ENCODE measurements at regions not wholly inside any gene's neighbourhood (a gene's known extent, or its start where the extent isn't known, plus 50 kb on each side); places are given as distances from the start of the nearest gene placed in this dataset.

DNA sequence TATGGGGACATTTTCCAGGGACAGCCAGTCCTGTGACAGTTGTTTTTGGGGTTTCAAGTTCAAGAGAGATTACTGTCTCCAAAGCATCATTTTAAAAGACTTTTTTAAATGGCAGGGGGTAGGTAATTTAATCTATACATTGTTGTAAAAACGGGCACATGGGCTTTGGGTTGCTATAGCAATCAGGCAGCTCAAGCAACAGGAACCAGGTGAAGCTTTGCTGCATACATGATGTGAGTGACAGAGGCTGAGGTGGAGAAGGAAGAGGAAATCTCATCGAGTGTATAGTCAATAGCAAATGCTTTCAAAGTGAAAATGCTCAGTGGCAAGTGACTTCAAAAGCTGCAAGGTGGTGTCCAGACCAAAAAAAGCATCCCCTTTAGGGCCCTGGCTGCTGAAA lies 277.4 kb upstream of the JAG1 start:
- DNase-seq (ENCODE audit: low read depth in 4 of 4, low spot score in 1 of 4) = no peak

DNA sequence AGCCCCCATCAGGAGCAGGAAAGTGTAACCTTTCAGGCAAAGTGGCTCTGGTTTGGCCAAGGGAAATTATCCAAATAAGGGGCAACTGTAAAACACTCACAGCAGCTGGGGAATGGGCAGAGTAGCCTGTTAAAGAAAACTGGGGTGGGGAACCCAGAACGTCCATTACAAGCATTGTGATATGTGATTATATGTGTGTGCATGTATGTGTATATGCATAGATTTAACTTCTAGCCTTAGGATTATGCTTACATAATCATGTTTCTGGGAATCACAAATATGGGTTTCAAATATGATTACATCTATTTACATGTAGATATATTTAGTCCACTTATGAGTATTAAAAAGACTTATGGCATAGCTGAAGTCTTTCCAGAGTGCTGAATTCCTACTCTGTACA lies 278.1 kb upstream of the JAG1 start:
- no peak for DNase-seq (ENCODE audit: low read depth in 4 of 4, low spot score in 1 of 4)

DNA sequence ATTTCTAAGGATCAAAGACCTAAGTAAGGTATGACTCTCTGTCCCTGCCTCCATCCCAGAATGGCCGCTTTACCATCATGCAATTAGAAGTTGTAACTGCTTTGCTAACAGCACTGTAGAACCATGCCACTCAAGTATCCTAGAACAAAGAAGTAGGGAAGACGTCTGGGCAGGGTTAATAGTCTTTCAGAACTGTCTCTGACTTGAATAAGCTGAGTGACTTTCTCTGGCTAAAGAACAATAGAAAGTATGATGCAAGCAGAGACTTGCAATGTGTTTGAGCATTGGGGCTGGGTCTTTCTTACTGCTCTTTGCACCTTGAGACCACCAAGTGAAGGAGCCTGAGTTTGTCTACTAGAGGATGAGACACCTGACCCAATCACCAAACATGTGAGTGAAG lies 279.6 kb upstream of the JAG1 start:
- DNase-seq (ENCODE audit: low read depth in 4 of 4, low spot score in 1 of 4) = no peak

DNA sequence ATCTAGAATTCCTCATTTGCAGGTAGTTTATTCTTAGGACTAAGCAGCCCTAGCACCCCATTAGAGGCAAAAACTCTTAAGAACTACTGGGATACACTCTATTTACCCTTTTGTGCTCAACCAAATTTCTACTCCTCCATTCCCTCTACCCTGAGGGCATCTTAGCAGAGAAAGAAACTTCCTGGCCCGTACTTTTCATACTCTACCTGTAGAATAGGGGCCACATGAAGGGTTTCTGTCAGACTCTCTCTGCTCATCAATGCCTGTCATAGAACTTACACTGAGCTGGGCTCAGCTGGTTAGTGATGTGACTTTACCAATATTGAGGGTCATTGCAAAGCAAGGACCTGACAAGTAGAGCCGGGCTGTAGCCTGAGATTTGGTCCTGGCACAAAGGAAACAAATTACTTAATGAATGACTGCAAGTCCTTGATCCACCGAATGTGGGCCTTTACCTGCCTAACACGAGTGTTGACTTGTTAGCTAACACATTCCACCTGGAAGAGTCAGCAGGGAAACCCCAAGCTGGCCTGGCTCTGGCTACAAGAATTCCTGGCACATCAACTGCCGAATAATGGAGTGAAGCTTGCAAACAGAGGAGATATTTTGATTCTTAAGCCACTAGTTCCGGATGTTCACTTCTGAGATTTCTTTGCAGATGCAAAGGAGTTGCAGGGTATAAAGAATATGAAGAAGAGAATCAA lies 280.5 kb upstream of the JAG1 start:
- DNase-seq (ENCODE audit: low read depth in 4 of 4, low spot score in 1 of 4) = no peak

DNA sequence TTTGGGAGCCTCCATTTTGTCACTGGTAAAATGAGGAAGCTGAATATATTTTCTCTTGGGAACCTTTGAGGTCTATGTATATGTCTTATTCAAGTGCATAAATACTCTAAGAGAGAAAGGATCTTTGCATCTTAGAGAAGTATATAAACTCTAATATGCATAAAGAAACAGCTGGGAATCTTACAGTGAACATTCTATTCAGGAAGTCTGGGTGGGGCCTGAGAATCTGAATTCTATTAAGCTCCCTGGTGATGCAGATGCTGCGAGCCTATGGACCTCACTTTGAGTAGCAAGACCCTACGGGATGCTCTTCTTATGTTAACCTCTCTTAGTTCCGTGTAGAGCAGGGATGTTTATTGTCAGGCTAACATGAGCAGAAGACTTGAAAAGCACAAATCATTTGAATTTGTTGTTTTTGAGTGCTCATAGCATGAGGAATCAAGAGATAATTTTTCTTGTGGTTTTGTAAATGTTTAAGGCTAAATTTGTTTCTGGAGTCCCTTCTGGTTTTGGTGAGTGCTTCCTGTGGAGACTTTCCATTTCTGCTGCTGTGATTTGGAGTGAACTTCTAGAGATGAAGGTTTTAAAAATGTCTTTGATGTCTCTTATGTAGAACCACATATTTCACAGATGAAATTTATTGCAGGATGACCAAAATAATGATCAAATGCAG lies 281.2 kb upstream of the JAG1 start:
- no peak for DNase-seq (ENCODE audit: low read depth in 4 of 4, low spot score in 1 of 4)

DNA sequence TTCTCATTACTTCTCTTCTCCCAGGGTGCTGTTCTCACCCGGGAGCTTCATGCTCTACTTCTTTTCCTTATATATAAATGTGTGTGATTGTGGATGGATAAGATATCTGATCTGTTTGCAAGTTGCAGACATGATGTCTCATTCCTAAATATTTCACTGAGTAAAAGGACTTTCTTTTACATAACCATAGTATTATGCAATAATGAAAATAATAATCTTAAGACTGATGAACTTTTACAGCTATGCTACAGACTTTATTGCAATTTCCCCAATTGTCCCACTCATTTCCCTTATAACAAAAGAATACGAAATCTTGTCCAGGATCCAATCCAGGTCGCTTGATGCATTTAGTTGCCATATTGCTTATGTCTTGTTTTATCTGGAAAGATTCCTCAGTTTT lies 284.5 kb upstream of the JAG1 start:
- DNase-seq (ENCODE audit: low read depth in 4 of 4, low spot score in 1 of 4) = no peak

DNA sequence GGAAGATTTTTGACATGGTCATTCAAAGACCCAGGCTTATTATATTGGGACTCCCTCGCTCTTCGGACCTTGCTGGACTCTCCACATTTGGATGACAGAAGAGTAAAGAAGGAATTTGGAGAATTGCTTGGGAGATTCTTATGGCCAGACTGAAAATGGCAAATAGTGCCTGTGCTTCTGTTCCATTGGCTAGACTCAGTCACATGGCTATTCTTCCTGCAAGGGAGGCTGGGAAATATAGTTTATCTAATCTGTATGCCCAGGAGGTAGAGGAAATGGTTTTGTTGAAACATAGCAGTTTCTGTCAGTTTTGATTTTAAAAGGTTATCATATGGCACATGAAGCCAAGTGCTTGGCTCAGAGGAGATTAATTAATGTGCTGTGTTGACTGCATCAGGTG lies 286.6 kb upstream of the JAG1 start:
- no peak for DNase-seq (ENCODE audit: low read depth in 4 of 4, low spot score in 1 of 4)

DNA sequence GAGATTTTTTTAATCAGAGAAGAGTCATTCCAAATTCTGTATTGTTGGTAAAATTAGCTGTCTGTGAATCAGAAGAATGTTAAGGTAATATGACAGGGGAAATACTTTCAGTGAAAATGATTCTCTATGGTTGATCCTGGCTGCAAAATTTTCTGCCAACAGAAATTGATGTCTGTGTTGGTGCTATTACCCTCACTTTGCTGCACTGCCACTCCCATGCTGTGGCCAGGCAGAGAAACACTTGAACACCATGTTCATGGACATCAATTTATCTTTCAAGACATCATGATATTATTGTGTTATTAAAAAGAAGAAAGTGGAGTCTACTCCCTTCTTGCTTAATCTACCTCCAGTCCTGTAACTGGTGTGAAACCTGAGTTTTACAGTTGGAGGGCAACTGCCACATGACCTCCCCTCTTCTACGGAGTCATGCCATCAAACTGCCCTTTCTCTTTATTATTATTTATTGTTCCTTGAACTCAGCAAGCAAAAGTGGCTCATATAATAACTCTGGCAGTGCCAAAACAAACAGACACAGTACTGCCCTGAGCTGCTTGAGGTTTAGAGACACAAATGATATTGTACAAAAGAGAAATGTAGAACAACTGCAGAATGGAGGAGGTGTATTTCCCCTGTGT lies 288.0 kb upstream of the JAG1 start:
- DNase-seq (ENCODE audit: low read depth in 4 of 4, low spot score in 1 of 4) = no peak

DNA sequence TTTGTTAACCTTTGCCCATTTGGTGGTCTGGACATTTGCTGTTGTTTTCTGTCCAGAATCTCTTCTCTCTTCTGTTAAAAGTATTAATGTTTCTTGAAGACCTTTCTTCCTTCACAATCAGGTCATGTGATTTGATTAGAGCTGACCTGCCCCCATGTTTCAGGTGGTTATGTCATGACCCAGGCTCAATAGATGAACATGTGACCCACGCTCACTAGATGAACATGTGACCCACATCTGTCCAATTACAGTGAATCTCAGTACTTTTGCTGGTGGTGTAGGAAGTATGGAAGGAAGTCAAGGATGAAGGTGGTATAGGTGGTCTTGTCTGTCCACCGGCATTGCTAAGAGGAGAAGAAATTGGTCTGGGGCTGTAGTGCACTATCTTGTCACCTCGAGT lies 289.1 kb upstream of the JAG1 start:
- no peak for DNase-seq (ENCODE audit: low read depth in 4 of 4, low spot score in 1 of 4)

DNA sequence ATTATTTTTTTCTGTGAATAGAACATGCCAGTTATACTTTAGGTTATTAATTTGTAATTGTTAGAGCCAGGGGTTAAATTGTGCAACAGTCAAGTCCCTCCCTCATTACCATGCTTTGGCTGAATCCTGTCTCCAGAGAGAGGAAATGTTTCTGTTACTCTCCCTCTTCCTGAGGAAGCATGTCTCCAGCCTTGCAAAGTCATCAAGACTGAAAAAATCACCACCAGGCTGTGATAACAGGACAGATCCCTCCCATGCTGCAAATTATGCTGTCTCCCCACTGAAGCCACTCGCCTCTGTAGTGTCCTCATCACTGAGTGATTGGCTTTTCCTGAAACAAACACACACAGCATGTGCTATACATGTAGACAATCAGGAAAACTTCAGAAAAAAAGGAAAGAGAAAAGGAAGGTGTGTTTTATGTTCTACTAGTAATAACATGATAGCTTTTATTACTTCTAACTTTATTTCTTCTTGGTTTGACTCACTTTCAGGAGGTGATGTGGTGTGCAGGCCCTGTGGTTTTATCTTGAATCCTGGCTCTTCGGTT lies 290.0 kb upstream of the JAG1 start:
- DNase-seq (ENCODE audit: low read depth in 4 of 4, low spot score in 1 of 4) = no peak

DNA sequence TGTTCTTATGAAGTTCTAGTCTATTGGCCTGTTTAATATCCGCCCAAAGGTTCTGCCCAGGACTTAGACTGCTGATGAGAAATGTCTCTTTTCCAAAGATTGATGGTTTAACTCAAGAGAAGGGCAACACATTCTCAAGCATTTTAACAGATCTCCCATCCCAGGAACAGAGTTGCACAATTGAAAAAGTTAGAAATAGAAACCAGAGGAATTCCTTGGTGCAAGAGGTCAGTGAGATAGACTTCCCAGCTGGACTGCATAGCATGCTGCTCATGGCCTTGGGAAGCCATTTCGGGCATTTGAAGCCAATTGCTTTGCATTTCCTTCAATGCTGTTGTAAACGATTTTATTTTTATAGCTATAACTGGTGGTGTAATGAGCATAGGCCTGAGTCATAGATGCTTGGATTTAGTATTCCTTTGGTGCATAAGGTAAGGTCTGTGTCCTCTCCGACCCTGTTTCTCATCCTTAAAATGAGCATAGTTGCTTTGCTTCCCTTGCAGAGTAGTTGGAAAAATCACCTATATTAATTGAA lies 292.2 kb upstream of the JAG1 start:
- DNase-seq (ENCODE audit: low read depth in 4 of 4, low spot score in 1 of 4) = no peak

DNA sequence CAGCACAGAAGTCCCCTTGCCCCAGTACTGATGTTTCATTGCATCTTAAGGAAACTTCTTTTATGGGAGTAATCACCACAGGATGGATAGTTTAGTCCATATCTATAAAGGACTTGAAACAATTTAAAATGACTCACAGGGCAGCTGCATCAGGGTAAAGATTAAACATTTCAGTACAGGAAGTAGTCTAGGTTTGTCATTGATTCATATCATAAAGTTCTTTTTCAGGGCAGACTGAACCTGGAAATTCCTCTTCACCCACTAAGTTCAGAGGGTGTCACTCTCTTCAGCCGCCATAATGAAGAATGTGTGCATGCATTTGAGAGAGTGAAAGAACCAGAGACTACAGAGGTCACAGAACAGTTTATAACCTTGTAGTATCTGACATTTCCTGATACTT lies 296.3 kb upstream of the JAG1 start:
- DNase-seq (ENCODE audit: low read depth in 4 of 4, low spot score in 1 of 4) = no peak

DNA sequence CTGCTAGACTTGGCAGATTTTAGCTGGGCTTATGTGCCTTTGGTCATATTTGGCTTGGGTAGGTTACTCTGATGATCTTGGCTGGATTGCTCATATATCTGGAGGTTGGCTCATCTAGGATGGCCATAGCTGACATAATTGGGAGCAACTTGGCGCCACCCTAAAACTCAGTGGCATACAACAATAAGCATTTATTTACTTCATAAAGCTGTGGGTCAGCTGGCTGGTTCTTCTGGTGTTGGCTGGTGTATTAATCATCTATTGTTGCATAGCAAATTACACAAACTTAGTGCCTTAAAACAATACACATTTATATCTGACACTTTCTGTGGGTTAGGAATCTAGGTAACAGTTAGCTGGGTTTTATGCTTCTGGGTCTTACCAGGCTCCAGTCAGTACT lies 297.3 kb upstream of the JAG1 start:
- DNase-seq (ENCODE audit: low read depth in 4 of 4, low spot score in 1 of 4) = no peak

DNA sequence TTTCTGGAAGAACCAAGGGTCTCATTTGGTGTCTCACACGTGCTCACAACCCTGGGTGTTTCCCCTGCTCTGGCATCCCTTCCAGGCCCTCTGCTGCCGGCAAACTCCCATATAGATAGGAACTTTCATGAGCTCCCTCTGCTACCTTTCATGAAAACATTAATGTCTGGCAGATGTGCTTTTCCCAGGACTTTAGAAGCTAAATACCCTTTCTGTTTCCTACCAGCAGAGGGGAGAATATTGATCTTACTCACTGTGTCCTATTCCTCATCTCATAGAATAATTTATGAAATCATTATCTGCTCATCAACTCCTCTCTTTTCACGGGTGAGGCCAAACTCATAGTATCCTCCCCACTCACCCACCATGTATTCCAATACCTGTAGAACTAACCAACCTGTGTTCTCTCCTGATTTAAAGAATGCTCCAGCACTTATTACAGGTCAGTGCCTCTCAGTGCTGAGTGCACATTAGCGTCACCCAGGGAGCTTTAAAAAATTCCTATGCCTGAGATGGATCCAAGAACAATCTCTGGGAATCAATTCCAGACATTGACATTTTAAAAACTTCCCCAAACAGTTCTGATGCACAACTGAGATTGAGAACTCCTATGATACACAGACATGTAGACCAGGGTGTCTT lies 298.5 kb upstream of the JAG1 start:
- no peak for DNase-seq (ENCODE audit: low read depth in 4 of 4, low spot score in 1 of 4)

DNA sequence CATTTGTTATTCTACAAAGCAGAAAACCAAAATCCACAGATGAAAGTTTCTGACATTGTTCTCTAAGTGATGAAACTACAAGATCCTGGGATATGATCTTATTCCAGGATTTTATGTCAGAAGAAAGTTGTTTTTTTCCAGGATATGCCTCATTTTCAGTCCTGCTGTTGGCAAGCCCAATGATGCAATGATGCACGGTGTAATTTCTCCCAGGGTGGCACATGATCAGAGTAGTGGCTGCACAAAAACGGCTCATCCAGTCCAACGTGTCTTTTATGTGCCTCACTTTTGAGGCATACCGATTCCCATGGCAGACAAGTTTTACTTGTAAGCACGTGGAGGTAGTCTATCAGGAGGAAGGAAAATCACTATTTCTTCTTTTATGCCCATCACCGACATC lies 302.3 kb upstream of the JAG1 start:
- no peak for DNase-seq (ENCODE audit: low read depth in 4 of 4, low spot score in 1 of 4)

DNA sequence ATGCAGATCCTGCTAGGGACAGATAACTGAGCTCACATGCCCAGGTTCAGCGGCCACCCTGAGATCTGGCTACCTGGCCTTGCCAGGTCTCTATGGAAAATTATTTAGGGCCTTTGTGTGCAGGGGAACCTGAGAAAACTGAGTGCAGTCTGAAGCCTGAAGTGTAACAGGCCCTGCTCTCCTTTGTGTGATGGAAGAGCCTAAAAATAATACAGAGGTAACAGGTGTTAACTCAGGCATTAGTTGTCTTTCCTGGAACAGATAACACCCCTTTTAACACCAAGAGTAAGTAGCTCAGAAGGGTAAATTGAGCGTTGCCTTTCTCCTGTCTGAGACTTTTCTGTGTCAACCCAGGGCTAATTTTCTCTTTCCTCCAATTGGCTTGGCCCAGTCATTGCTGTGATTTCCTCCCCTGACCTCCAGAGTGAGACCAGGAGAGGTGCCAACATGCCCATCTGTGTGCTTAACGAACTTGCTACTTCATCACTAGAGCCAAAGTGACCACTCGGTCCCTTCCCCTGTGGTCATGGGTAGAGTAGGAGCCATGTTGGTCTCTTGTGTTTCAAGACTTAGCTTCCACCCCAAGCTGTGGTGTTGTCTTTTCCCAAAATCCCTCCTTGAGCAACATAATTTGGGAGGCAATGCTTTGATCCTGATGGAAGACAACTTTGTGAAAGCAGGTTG lies 304.4 kb upstream of the JAG1 start:
- no peak for DNase-seq (ENCODE audit: low read depth in 4 of 4, low spot score in 1 of 4)

DNA sequence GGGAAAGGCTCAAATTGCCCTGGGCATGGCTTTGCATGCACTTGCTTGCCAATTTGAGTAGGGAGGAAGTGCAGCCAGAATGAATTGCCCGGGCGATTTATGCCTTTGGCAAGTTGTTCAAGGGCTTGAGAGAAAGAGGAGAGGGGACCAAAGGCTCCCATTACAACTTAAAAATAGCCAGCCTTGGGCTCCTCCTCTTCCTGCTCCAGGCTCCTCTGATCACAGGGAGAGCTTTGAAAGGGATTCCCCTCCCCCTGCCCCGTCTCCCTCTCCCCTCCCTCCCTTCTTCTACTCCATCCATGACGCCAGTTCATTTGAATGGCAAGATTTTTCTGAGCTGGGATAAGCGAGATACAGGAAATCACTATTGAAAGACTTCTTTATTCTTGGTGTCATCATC lies 304.9 kb upstream of the JAG1 start:
- DNase-seq (ENCODE audit: low read depth in 4 of 4, low spot score in 1 of 4) = no peak

DNA sequence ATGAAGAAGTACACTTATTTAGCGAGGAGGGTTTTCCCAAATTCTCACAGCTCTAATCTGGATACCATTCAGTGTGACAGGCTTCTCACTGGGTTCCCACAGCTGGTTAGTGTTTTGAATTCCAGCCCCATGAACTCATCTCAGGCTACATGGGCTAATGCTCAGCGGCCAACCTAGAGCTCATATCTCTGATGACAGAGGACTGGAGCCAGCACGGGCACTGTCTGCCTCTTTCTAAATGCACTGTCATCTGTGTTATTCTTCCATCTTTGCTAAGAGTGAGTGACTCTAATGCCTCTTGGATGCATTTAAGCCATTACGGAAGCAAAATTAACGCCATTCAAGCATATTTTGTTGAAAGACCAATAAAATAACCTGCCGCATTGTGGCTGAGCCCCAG lies 308.9 kb upstream of the JAG1 start:
- DNase-seq (ENCODE audit: low read depth in 4 of 4, low spot score in 1 of 4) = no peak

DNA sequence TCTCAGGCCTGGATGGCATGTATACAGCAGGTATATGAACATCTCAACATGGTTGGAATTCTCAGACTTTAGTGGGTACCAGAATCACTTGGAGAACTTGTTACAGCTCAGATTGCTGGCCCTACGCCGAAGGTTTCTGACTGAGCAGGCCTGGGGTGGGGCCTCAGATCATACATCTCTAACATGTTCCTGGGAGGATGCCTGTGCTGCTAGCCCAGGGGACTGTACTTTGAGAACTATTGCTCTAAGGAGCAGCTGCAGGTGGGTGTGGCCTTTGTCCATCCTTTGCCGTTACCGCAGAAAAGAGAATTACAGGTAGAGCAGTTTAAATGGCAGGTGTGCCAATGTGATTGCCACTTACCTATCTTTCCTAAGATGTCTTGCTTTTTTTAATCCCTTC lies 310.5 kb upstream of the JAG1 start:
- no peak for DNase-seq (ENCODE audit: low read depth in 4 of 4, low spot score in 1 of 4)

DNA sequence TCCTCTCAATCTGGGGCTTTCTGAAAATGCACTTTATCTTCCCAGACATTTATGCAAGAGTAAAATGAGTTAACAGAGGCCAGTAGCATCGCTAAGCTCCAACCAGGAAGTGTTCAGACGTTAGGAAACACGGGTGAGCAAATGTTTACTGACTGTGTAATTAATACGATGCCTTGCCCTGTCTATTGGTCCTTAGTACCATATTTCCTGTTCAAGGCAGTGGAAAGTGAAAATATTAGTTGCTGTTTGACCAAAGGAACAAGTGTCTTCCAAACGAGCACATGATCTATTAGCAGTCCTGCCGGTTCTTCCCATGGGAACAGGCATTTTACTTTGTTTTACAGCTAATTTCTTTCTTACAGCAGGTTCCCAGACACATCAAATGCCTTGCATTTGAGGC lies 311.1 kb upstream of the JAG1 start:
- no peak for DNase-seq (ENCODE audit: low read depth in 4 of 4, low spot score in 1 of 4)

DNA sequence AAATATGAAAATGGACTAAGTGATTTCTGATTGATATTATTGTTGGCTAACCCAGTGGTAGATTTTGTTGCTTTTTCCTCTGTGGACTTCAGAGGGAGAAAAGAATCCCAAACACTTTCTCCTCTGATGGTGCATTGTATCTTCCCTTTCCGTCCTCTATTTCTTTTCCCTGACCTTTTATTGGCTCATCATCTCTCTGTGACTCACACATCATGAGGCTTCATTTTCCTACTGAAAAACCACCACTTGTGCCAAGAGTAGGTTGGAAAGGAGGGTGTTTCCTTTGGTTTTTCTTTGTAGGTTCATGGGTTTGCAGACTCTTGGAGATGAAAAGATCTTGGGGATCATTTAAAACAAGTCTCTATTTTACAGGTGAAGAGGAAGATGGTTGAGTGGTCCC lies 311.7 kb upstream of the JAG1 start:
- no peak for DNase-seq (ENCODE audit: low read depth in 4 of 4, low spot score in 1 of 4)

All from stimulated activated CD4-positive, alpha-beta T cell treated with anti-CD3 and anti-CD28 coated beads, Interleukin-1b, Interleukin-23, amount 100 ng/mL, for 24 hours (primary cell).